IPS-20b (cell line): ENCODE measurements at regions not wholly inside any gene's neighbourhood (a gene's known extent, or its start where the extent isn't known, plus 50 kb on each side); places are given as distances from the start of the nearest gene placed in this dataset.
"Not testable (repeated sequence)": the region's sequence is repeated elsewhere in the genome, so short reads cannot be mapped to it uniquely, and the experiment has no call there.

Experiments
- H3K27ac ChIP-seq: one replicate; pipeline ENCODE4 v1.5.1; 2013; ENCODE audit warnings: low read length
- H3K27me3 ChIP-seq: 2 replicates; pipeline ENCODE4 v1.6.1; 2013; ENCODE audit warnings: mild to moderate bottlenecking, low read length, inconsistent platforms; ENCODE audit not compliant: insufficient read depth
- H3K36me3 ChIP-seq: 2 replicates; pipeline ENCODE4 v1.6.1; 2013; ENCODE audit warnings: low read depth, mild to moderate bottlenecking, inconsistent platforms, low read length, moderate library complexity; ENCODE audit not compliant: insufficient read depth
- H3K4me1 ChIP-seq: 2 replicates; pipeline ENCODE4 v1.6.1; 2013; ENCODE audit warnings: mild to moderate bottlenecking, control low read depth, inconsistent platforms, low read length, moderate library complexity; ENCODE audit not compliant: insufficient read depth
- H3K4me3 ChIP-seq: 2 replicates; pipeline ENCODE4 v1.5.1; 2013; ENCODE audit warnings: mild to moderate bottlenecking, low read length, inconsistent platforms
- H3K9ac ChIP-seq: 2 replicates; pipeline ENCODE4 v1.6.1; 2013; ENCODE audit warnings: low read depth, mild to moderate bottlenecking, inconsistent platforms, low read length, moderate library complexity
- H3K9me3 ChIP-seq: 2 replicates; pipeline ENCODE4 v1.6.1; 2013; ENCODE audit warnings: mild to moderate bottlenecking, low read depth, low read length, inconsistent platforms; ENCODE audit not compliant: insufficient read depth

- Histone ChIP-seq H3K36me3 (no peaks in the 10 kb centered on the region), H3K4me3 (no peak overlapping the region), H3K9me3 (no peaks in the 10 kb centered on the region), H3K9ac (no peak overlapping the region), H3K4me1 (no peaks in the 10 kb centered on the region; the same call in 1 of the 2 replicates), H3K27ac (no peak overlapping the region), H3K27me3 (no peaks in the 10 kb centered on the region)
Measured at GRCh38 chr3:64799606-64800005, 111.8 kb upstream of the ADAMTS9 start.

DNA sequence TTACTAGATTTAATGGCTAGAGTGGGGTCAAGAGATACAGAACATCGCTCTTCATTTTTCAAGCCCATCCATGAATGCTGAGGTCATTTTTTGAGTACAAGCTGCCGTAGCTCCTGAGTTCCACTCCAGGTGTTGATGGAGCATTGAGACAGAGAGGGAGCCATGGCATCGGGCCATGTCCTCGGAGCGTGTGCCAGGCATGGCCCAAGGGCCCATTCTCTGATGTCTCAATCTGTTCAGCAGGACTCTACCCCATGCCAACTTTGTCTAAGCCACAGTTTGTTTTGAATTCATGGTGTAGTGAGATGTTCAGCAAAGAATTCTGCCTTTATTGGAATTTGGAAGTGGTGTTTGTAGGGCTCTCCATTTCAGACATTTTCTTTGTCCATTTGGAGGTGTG lies 110.5 kb upstream of the ADAMTS9 start:
- H3K27ac ChIP-seq: no peak overlapping the region
- H3K4me3 ChIP-seq: no peak overlapping the region
- H3K9ac ChIP-seq: no peak overlapping the region
- H3K36me3 ChIP-seq: no peaks in the 10 kb centered on the region
- no peaks in the 10 kb centered on the region for H3K9me3 ChIP-seq
- H3K27me3 ChIP-seq: no peaks in the 10 kb centered on the region
- no peaks in the 10 kb centered on the region; the same call in 1 of the 2 replicates for H3K4me1 ChIP-seq

DNA sequence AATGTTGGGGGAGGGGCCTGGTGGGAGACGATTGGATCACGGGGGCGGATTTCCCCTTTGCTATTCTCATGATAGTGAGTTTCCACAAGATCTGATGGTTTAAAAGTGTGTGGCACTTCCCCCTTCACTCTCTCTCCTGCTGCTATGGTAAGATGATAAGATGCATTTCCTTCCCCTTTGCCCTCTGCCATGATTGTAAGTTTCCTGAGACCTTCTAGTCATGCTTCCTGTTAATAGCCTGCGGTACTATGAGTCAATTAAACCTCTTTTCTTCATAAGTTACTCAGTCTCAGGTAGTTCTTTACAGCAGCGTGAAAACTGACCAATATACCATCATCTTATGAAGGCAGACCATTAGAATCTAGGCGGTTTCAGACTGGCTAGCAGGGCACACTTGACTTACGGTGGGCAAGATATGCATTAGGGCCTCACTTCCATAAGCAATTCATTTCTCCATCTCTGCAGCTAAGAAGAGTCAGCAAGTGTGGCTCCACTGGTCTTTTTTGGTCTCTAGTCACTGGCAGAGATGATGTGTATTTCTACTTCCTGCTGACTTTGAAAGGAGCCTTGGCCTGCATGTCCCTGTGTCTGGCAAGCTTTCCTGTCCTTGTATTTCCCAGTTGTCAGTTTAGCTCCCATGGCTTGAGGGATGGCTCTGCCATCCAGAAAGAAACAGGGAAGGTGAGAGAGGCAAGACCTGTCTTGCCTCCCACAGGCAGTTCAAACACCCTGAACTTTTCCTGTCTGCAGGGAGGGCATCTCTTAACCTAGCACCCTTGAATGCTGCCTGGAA lies 109.0 kb upstream of the ADAMTS9 start:
- H3K9ac ChIP-seq: no peak overlapping the region
- no peak overlapping the region for H3K27ac ChIP-seq
- no peaks in the 10 kb centered on the region; the same call in 1 of the 2 replicates for H3K4me1 ChIP-seq
- H3K4me3 ChIP-seq: no peak overlapping the region
- H3K9me3 ChIP-seq: no peaks in the 10 kb centered on the region
- H3K36me3 ChIP-seq: no peaks in the 10 kb centered on the region
- no peaks in the 10 kb centered on the region for H3K27me3 ChIP-seq

GRCh38 chr3:64792445-64792844 lies 104.6 kb upstream of the ADAMTS9 start:
- H3K27me3 ChIP-seq: no peaks in the 10 kb centered on the region
- H3K4me3 ChIP-seq: no peak overlapping the region
- H3K9ac ChIP-seq: no peak overlapping the region
- no peak overlapping the region for H3K27ac ChIP-seq
- no peaks in the 10 kb centered on the region for H3K9me3 ChIP-seq
- no peaks in the 10 kb centered on the region; the same call in 1 of the 2 replicates for H3K4me1 ChIP-seq
- no peaks in the 10 kb centered on the region for H3K36me3 ChIP-seq

DNA sequence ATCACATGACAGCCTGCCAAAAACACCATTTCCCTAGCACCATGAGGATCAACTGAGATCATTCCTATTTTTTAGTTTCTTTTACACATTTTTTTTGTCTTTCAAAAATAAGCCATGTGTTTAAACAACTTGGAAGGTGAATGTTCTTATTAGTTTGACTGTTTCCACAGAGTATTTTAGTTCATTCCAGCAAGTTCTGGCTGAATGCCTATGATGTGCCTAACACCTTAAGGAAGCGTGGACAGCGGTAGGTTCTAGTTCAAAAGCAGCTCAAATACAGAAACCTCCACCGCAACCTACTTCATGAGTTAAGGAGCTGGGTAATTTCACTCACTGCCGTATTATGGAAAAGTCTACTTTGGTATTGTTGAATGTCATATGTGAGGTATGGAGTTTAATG lies 101.3 kb upstream of the ADAMTS9 start:
- H3K27me3 ChIP-seq: no peaks in the 10 kb centered on the region
- H3K4me3 ChIP-seq: no peak overlapping the region
- no peaks in the 10 kb centered on the region for H3K4me1 ChIP-seq
- no peak overlapping the region for H3K27ac ChIP-seq
- no peak overlapping the region for H3K9ac ChIP-seq
- no peaks in the 10 kb centered on the region for H3K36me3 ChIP-seq
- H3K9me3 ChIP-seq: no peaks in the 10 kb centered on the region

- Histone ChIP-seq H3K9ac (no peak overlapping the region), H3K36me3 (no peaks in the 10 kb centered on the region), H3K27ac (no peak overlapping the region), H3K4me1 (no peaks in the 10 kb centered on the region), H3K9me3 (no peaks in the 10 kb centered on the region), H3K27me3 (no peaks in the 10 kb centered on the region), H3K4me3 (no peak overlapping the region)
Measured at GRCh38 chr3:64783200-64783599, 95.4 kb upstream of the ADAMTS9 start.

DNA sequence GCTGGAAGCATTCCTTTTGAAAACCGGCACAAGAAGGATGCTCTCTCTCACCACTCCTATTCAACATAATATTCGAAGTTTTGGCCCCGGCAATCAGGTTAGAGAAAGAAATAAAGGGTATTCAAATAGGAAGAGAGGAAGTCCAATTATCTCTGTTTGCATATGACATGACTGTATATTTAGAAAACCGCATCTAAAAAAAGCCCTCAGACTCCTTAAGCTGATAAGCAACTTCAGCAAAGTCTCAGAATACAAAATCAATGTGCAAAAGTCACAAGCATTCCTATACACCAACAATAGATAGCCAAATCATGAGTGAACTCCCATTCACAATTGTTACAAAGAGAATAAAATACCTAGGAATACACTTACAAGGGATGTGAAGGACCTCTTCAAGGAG lies 93.1 kb upstream of the ADAMTS9 start:
- not testable (repeated sequence) for H3K27ac ChIP-seq, H3K9me3 ChIP-seq, H3K4me1 ChIP-seq, H3K36me3 ChIP-seq, H3K4me3 ChIP-seq, H3K9ac ChIP-seq, H3K27me3 ChIP-seq

GRCh38 chr3:64773137-64773536 lies 85.3 kb upstream of the ADAMTS9 start:
- H3K4me1 ChIP-seq: no peaks in the 10 kb centered on the region
- H3K36me3 ChIP-seq: no peaks in the 10 kb centered on the region
- no peaks in the 10 kb centered on the region for H3K27me3 ChIP-seq
- H3K4me3 ChIP-seq: no peak overlapping the region
- no peak overlapping the region for H3K27ac ChIP-seq
- 0 out of 2 replicates have a peak, but pooled peaks cover 8% of the 10 kb centered on the region for H3K9me3 ChIP-seq
- no peak overlapping the region for H3K9ac ChIP-seq

DNA sequence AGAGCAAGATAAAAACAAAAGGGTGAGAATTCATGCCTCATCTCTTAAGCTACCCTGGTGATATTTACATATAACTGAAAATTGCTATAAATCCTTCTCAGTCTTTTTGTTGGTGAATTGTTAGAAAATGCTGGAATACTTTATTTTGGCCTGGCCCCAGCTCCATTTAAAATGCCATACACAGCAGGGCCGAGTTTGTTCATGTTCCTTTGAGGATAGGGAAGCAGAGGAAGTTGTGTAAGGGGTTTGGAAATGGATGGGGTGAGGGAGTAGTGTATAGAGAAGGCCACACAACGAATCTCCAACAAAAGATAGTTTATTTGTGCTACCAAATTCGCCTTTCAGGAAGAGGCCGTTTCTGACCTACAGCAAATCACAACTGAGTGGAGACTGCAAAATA lies 78.6 kb upstream of the ADAMTS9 start:
- H3K9ac ChIP-seq: no peak overlapping the region
- H3K27me3 ChIP-seq: no peaks in the 10 kb centered on the region
- H3K27ac ChIP-seq: no peak overlapping the region
- no peaks in the 10 kb centered on the region; the same call in 1 of the 2 replicates for H3K4me1 ChIP-seq
- no peaks in the 10 kb centered on the region for H3K36me3 ChIP-seq
- H3K9me3 ChIP-seq: no peaks in the 10 kb centered on the region
- no peak overlapping the region for H3K4me3 ChIP-seq

DNA sequence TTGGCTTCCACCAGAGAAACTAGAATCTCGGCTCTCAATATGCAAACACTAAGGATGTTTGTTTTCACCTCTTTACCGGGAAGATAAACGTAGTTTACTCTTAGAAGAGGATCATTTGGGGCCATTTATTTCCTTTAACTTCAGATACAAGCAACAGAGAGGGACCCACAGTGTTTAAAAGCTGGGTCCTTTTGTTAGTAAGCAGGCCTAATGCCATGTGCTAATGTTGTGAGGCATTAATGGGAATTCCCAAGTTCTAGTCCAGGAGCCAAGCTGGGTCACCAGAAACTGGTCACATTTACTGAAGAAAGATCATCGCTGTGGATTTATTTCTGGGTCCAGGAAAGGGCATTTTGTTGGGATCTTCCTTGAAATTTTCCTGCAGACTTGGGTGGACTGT lies 78.1 kb upstream of the ADAMTS9 start:
- H3K4me1 ChIP-seq: no peaks in the 10 kb centered on the region; the same call in 1 of the 2 replicates
- no peak overlapping the region for H3K27ac ChIP-seq
- no peak overlapping the region for H3K4me3 ChIP-seq
- H3K27me3 ChIP-seq: no peaks in the 10 kb centered on the region
- H3K9ac ChIP-seq: no peak overlapping the region
- no peaks in the 10 kb centered on the region for H3K9me3 ChIP-seq
- no peaks in the 10 kb centered on the region for H3K36me3 ChIP-seq

GRCh38 chr3:64764386-64764929 lies 76.7 kb upstream of the ADAMTS9 start:
- no peaks in the 10 kb centered on the region for H3K27me3 ChIP-seq
- H3K4me1 ChIP-seq: no peaks in the 10 kb centered on the region; the same call in 1 of the 2 replicates
- H3K27ac ChIP-seq: no peak overlapping the region
- no peak overlapping the region for H3K9ac ChIP-seq
- H3K4me3 ChIP-seq: no peak overlapping the region
- H3K9me3 ChIP-seq: no peaks in the 10 kb centered on the region
- no peaks in the 10 kb centered on the region for H3K36me3 ChIP-seq

- H3K36me3 ChIP-seq: no peaks in the 10 kb centered on the region
- H3K27me3 ChIP-seq: no peaks in the 10 kb centered on the region
- H3K9ac ChIP-seq: no peak overlapping the region
- H3K4me3 ChIP-seq: no peak overlapping the region
- no peak overlapping the region for H3K27ac ChIP-seq
- no peaks in the 10 kb centered on the region; the same call in 1 of the 2 replicates for H3K4me1 ChIP-seq
- H3K9me3 ChIP-seq: no peaks in the 10 kb centered on the region
Measured at GRCh38 chr3:64763980-64764379, 76.2 kb upstream of the ADAMTS9 start.
